GM12891 (cell line): ENCODE measurements at regions not wholly inside any gene's neighbourhood (a gene's known extent, or its start where the extent isn't known, plus 50 kb on each side); places are given as distances from the start of the nearest gene placed in this dataset.
"Not testable (repeated sequence)": the region's sequence is repeated elsewhere in the genome, so short reads cannot be mapped to it uniquely, and the experiment has no call there.

Source experiments
- DNase-seq: peaks from one replicate; pipeline ENCODE4 v3.0.0; 2011; ENCODE audit warnings: low spot score; ENCODE audit not compliant: insufficient read length
- FAIRE-seq: peaks from 2 replicates; lab custom pipeline; 2011; peaks lifted over from hg19 to GRCh38; lab: Jason Lieb, UNC
- PAX5 ChIP-seq: IDR thresholded peaks from 2 replicates; pipeline ENCODE4 v1.6.1; 2011; ENCODE audit warnings: low read length, moderate library complexity, mild to moderate bottlenecking; ENCODE audit not compliant: insufficient read depth, severe bottlenecking
- POLR2A ChIP-seq: IDR thresholded peaks from 2 replicates; pipeline ENCODE4 v1.6.1; 2011; ENCODE audit warnings: low read depth, low read length, control low read depth
- POLR2AphosphoS5 ChIP-seq: IDR thresholded peaks from 2 replicates; pipeline ENCODE4 v1.6.1; 2011; ENCODE audit warnings: low read depth, low read length, control low read depth
- POU2F2 ChIP-seq: IDR thresholded peaks from 2 replicates; pipeline ENCODE4 v1.6.1; 2011; ENCODE audit warnings: low read depth, mild to moderate bottlenecking, control low read depth, low read length, moderate library complexity
- SPI1 ChIP-seq: IDR thresholded peaks from 2 replicates; pipeline ENCODE4 v1.6.1; 2011; ENCODE audit warnings: low read depth, low read length, control low read depth
- TAF1 ChIP-seq: IDR thresholded peaks from 2 replicates; pipeline ENCODE4 v1.6.1; 2011; ENCODE audit warnings: low read depth, low read length, control low read depth

GRCh38 chr13:75181906-75182305, 300.1 kb downstream of the TBC1D4 start:
- FAIRE-seq (no peak), DNase-seq (no peak)
- TF ChIP-seq POU2F2, result no peak
- no peak for TF ChIP-seq POLR2A
- no peak for TF ChIP-seq PAX5
- TF ChIP-seq SPI1, result no peak
- TF ChIP-seq POLR2AphosphoS5, result no peak
- no peak for TF ChIP-seq TAF1

GRCh38 chr13:75180805-75181455, 301.0 kb downstream of the TBC1D4 start:
- DNase-seq, result no peak
- no peak for FAIRE-seq
- TF ChIP-seq POLR2A, result no peak
- TF ChIP-seq PAX5, result no peak
- TF ChIP-seq POLR2AphosphoS5, result no peak
- TF ChIP-seq TAF1, result no peak
- TF ChIP-seq POU2F2, result no peak
- no peak for TF ChIP-seq SPI1

- no peak for TF ChIP-seq POU2F2
- no peak for TF ChIP-seq TAF1
- TF ChIP-seq SPI1, result no peak
- no peak for FAIRE-seq
- no peak for DNase-seq
Measured at GRCh38 chr13:75178436-75178835, 303.5 kb downstream of the TBC1D4 start.

GRCh38 chr13:75175575-75175974, 306.4 kb downstream of the TBC1D4 start:
- no peak for FAIRE-seq

GRCh38 chr13:75175097-75175496, 306.9 kb downstream of the TBC1D4 start:
- DNase-seq, FAIRE-seq: not testable (repeated sequence)

More at GRCh38 chr13:75175575-75175974, 306.4 kb downstream of the TBC1D4 start:
- TF ChIP-seq TAF1, result no peak
- no peak for TF ChIP-seq POLR2AphosphoS5
- no peak for TF ChIP-seq PAX5
- no peak for TF ChIP-seq SPI1
- TF ChIP-seq POLR2A, result no peak
- no peak for TF ChIP-seq POU2F2
- no peak for DNase-seq

- FAIRE-seq (no peak), DNase-seq (no peak)
- TF ChIP-seq POU2F2 (no peak), POLR2A (no peak), TAF1 (no peak), POLR2AphosphoS5 (no peak), PAX5 (no peak), SPI1 (no peak)
Measured at GRCh38 chr13:75174481-75174880, 307.5 kb downstream of the TBC1D4 start.

GRCh38 chr13:75173457-75174356, 308.3 kb downstream of the TBC1D4 start:
- FAIRE-seq (no peak), DNase-seq (no peak)
- TF ChIP-seq PAX5, result no peak

GRCh38 chr13:75170311-75170710, 311.7 kb downstream of the TBC1D4 start:
- no peak for DNase-seq
- TF ChIP-seq SPI1, result no peak
- TF ChIP-seq PAX5, result no peak
- TF ChIP-seq TAF1, result no peak
- TF ChIP-seq POLR2AphosphoS5, result no peak
- TF ChIP-seq POU2F2, result no peak
- no peak for FAIRE-seq

- TF ChIP-seq POU2F2, result no peak
- no peak for TF ChIP-seq PAX5
- TF ChIP-seq TAF1, result no peak
- no peak for FAIRE-seq
- DNase-seq, result no peak
Measured at GRCh38 chr13:75165543-75166230, 316.3 kb downstream of the TBC1D4 start.

GRCh38 chr13:75161804-75162203, 320.2 kb downstream of the TBC1D4 start:
- no peak for FAIRE-seq
- TF ChIP-seq PAX5, result no peak
- TF ChIP-seq POU2F2, result no peak
- no peak for TF ChIP-seq POLR2A
- no peak for TF ChIP-seq SPI1
- no peak for TF ChIP-seq POLR2AphosphoS5
- no peak for TF ChIP-seq TAF1
- DNase-seq, result no peak
